ENCODE measurements at regions not wholly inside any gene's neighbourhood (a gene's known extent, or its start where the extent isn't known, plus 50 kb on each side); places are given as distances from the start of the nearest gene placed in this dataset.

DNA sequence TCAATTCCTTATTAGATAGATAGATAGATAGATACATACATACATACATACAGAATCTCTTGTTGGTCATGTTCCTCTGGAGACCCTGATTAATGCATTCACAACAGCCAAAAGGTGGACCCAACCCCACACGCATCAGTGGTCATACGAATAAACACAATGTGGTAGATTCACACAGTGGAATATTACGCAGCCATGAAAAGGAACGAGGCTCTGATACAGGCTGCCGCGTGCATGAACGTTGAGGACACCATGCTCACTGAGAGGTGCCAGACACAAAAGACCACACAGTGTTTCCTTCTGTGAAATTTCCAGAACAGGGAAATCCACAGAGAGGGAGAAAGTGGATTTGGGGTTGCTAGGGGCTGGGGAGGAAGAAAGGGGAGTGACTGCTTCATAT, 136.7 kb downstream of the CRLF2 start:
- no peak for TF ChIP-seq POLR2A (IDR thresholded peaks at IDR 0.05)
- TF ChIP-seq, protein P1, sequence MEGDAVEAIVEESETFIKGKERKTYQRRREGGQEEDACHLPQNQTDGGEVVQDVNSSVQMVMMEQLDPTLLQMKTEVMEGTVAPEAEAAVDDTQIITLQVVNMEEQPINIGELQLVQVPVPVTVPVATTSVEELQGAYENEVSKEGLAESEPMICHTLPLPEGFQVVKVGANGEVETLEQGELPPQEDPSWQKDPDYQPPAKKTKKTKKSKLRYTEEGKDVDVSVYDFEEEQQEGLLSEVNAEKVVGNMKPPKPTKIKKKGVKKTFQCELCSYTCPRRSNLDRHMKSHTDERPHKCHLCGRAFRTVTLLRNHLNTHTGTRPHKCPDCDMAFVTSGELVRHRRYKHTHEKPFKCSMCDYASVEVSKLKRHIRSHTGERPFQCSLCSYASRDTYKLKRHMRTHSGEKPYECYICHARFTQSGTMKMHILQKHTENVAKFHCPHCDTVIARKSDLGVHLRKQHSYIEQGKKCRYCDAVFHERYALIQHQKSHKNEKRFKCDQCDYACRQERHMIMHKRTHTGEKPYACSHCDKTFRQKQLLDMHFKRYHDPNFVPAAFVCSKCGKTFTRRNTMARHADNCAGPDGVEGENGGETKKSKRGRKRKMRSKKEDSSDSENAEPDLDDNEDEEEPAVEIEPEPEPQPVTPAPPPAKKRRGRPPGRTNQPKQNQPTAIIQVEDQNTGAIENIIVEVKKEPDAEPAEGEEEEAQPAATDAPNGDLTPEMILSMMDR (IDR thresholded peaks at IDR 0.05) = no peak

All from gastroesophageal sphincter (tissue), 3 donors.